ENCODE measurements at regions not wholly inside any gene's neighbourhood (a gene's known extent, or its start where the extent isn't known, plus 50 kb on each side); places are given as distances from the start of the nearest gene placed in this dataset.

- Histone ChIP-seq H3K4me2 (ENCODE audit: low read depth, low read length) (no peak overlapping the region), H2BK15ac (ENCODE audit: low read depth, low read length) (no peak overlapping the region), H4K5ac (ENCODE audit: low read depth, low read length) (no peak overlapping the region), H3K18ac (ENCODE audit: low read depth, low read length) (no peak overlapping the region), H2BK120ac (ENCODE audit: low read depth, low read length) (no peak overlapping the region), H3K4me3 (ENCODE audit: insufficient read depth, low read depth, low read length) (no peak overlapping the region), H2AK5ac (ENCODE audit: low read depth, low read length) (no peak overlapping the region), H3K9me3 (ENCODE audit: control insufficient read depth, insufficient read depth, low read length) (no peaks in the 10 kb centered on the region), H3K14ac (replicated peaks; ENCODE audit: low read depth, low read length) (no peak overlapping the region), H2BK20ac (ENCODE audit: low read depth, low read length) (no peak overlapping the region), H2BK5ac (ENCODE audit: low read depth, low read length, poor library complexity, severe bottlenecking) (no peak overlapping the region), H4K91ac (ENCODE audit: insufficient read depth, low read depth, low read length) (no peak overlapping the region), H2AFZ (replicated peaks; ENCODE audit: low read length, poor library complexity) (no peak overlapping the region), H3K56ac (ENCODE audit: extremely low read depth, insufficient read depth, low read length) (no peak overlapping the region), H3K9me1 (ENCODE audit: insufficient read depth, low read length) (no peaks in the 10 kb centered on the region), H3K4me1 (ENCODE audit: control insufficient read depth, insufficient read depth, low read length) (no peaks in the 10 kb centered on the region), H4K20me1 (ENCODE audit: insufficient read depth, low read length) (no peaks in the 10 kb centered on the region), H3K27me3 (ENCODE audit: control insufficient read depth, insufficient read depth, low read length) (no peaks in the 10 kb centered on the region), H3K23ac (ENCODE audit: low read depth, low read length) (no peak overlapping the region), H3K9ac (ENCODE audit: low read depth, low read length) (no peak overlapping the region), H4K8ac (ENCODE audit: low read depth in 2 of 2, low read length in 2 of 2) (no peak overlapping the region), H3K79me1 (ENCODE audit: low read depth in 1 of 2, low read length in 2 of 2) (no peaks in the 10 kb centered on the region), H2AK9ac (replicated peaks; ENCODE audit: low read depth, low read length, poor library complexity) (no peak overlapping the region), H3K4ac (ENCODE audit: low read depth, low read length) (no peak overlapping the region), H3K36me3 (ENCODE audit: control insufficient read depth, insufficient read depth, low read length) (no peaks in the 10 kb centered on the region), H3K27ac (ENCODE audit: insufficient read depth, low read length) (no peak overlapping the region)
- dilution Hi-C loops (cut with HindIII; ENCODE audit: low sequenced_read_pairs, unreplicated experiment) (no loop called here), in situ Hi-C loops (cut with MboI; ENCODE audit: low sequenced_read_pairs) (no loop called here), intact Hi-C loops (cut with micrococcal nuclease) (no loop called here)
- ChIA-PET CTCF (no interaction called here), POLR2A (ENCODE audit: unreplicated experiment) (no interaction called here)
- DNase-seq, result no peak
- BruUV-seq (replicated peaks), result no TSS peak
- TF ChIP-seq USF2 (IDR thresholded peaks at IDR 0.05; ENCODE audit: low read depth, low read length) (no peak), MAFK (IDR thresholded peaks at IDR 0.05; ENCODE audit: low read depth, low read length) (no peak), MXI1 (IDR thresholded peaks at IDR 0.05; ENCODE audit: borderline replicate concordance, low read depth, low read length) (no peak), RCOR1 (IDR thresholded peaks at IDR 0.05; ENCODE audit: insufficient replicate concordance, low read length) (no peak), CHD1 (IDR thresholded peaks at IDR 0.05; ENCODE audit: low read depth, low read length) (no peak), POLR2A (IDR thresholded peaks at IDR 0.05; ENCODE audit: low read depth, low read length) (no peak), BHLHE40 (IDR thresholded peaks at IDR 0.05; ENCODE audit: low read depth, low read length) (no peak)
- no peak for ATAC-seq (ENCODE audit: low read depth)
Measured at GRCh38 chr2:206850369-206850768, 85.0 kb downstream of the FASTKD2 start.
